Osteocyte (in vitro differentiated cells): ENCODE measurements at regions not wholly inside any gene's neighbourhood (a gene's known extent, or its start where the extent isn't known, plus 50 kb on each side); places are given as distances from the start of the nearest gene placed in this dataset.
"Not testable (repeated sequence)": the region's sequence is repeated elsewhere in the genome, so short reads cannot be mapped to it uniquely, and the experiment has no call there.

Experiments used
- DNase-seq: peaks from one replicate; pipeline ENCODE4 v3.0.0; 2021; ENCODE audit warnings: mixed read lengths; ENCODE audit not compliant: unreplicated experiment; ENCODE audit errors: extremely low spot score
- H3K27ac Mint-ChIP-seq: one replicate; pipeline ENCODE4 v1.8.0; 2021; ENCODE audit warnings: mild to moderate bottlenecking, mixed read lengths; ENCODE audit not compliant: unreplicated experiment
- H3K27me3 Mint-ChIP-seq: one replicate; pipeline ENCODE4 v1.8.0; 2021; ENCODE audit warnings: mixed read lengths; ENCODE audit not compliant: unreplicated experiment
- H3K36me3 Mint-ChIP-seq: one replicate; pipeline ENCODE4 v1.8.0; 2021; ENCODE audit warnings: mixed read lengths; ENCODE audit not compliant: unreplicated experiment
- H3K4me1 Mint-ChIP-seq: one replicate; pipeline ENCODE4 v1.8.0; 2021; ENCODE audit warnings: mixed read lengths; ENCODE audit not compliant: unreplicated experiment
- H3K4me3 Mint-ChIP-seq: one replicate; pipeline ENCODE4 v1.8.0; 2021; ENCODE audit warnings: mild to moderate bottlenecking, moderate library complexity, mixed read lengths; ENCODE audit not compliant: unreplicated experiment
- H3K9me3 Mint-ChIP-seq: one replicate; pipeline ENCODE4 v1.8.0; 2021; ENCODE audit warnings: mixed read lengths; ENCODE audit not compliant: unreplicated experiment
- TF ChIP-seq, protein P1 (sequence below): fragments of 200-600 bp; sonication (generic); IDR thresholded peaks from 2 replicates; pipeline ENCODE4 v1.5.0; 2021; ENCODE audit warnings: antibody characterized with exemption, mild to moderate bottlenecking, moderate library complexity

- Mint-ChIP-seq H3K4me1 (no peaks in the 10 kb centered on the region), H3K9me3 (peaks cover 10% of the 10 kb centered on the region), H3K27ac (no peak overlapping the region), H3K4me3 (no peak overlapping the region), H3K36me3 (no peaks in the 10 kb centered on the region), H3K27me3 (no peaks in the 10 kb centered on the region)
- TF ChIP-seq, protein P1, sequence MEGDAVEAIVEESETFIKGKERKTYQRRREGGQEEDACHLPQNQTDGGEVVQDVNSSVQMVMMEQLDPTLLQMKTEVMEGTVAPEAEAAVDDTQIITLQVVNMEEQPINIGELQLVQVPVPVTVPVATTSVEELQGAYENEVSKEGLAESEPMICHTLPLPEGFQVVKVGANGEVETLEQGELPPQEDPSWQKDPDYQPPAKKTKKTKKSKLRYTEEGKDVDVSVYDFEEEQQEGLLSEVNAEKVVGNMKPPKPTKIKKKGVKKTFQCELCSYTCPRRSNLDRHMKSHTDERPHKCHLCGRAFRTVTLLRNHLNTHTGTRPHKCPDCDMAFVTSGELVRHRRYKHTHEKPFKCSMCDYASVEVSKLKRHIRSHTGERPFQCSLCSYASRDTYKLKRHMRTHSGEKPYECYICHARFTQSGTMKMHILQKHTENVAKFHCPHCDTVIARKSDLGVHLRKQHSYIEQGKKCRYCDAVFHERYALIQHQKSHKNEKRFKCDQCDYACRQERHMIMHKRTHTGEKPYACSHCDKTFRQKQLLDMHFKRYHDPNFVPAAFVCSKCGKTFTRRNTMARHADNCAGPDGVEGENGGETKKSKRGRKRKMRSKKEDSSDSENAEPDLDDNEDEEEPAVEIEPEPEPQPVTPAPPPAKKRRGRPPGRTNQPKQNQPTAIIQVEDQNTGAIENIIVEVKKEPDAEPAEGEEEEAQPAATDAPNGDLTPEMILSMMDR, result no peak
- no peak for DNase-seq
Observed at GRCh38 chr5:163947848-163948666, 442.6 kb downstream of the MAT2B start.

DNA sequence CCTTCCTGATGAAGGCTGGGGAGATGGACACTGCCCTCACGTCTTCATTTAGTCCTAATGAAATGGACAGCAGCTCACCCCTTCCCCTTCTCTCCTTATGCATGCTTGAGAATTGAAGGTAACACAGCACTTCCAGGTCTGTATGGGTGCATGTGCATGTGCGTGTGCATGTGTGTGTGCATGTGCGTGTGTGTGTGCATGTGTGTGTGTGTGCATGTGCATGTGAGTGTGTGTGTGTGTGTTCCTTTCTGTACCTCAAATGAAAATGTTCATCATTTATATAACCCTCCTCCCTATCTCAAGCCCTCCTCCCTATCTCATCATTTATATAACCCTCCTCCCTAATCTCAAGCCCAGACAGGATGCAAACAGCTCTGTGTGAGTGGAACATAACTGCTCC, 444.8 kb downstream of the MAT2B start:
- no peaks in the 10 kb centered on the region for H3K36me3 Mint-ChIP-seq
- H3K27me3 Mint-ChIP-seq, result no peaks in the 10 kb centered on the region
- H3K27ac Mint-ChIP-seq, result no peak overlapping the region
- TF ChIP-seq, protein P1, result no peak
- no peak for DNase-seq
- peaks cover 10% of the 10 kb centered on the region for H3K9me3 Mint-ChIP-seq
- H3K4me3 Mint-ChIP-seq, result no peak overlapping the region
- no peaks in the 10 kb centered on the region for H3K4me1 Mint-ChIP-seq

DNA sequence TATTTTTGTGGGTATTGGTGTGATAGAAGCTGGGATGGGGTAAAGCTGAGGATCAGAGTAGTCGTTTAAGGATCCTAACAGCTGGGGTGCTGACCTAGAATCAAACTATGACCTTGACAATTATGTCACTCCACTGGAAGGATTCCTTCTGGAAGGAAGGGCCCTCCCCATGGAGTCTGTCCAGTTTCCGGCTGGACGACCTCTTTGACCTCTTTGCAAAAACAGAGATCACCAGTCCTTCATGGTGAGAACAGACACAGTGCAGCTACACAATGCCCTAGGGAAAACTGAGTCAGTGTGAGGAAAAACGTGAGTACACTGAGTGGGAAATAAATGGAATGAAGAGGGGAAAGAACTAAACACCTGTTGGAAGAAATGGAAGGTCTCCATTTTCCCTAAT, 445.6 kb downstream of the MAT2B start:
- H3K4me1 Mint-ChIP-seq, result no peaks in the 10 kb centered on the region
- no peak for DNase-seq
- no peak overlapping the region for H3K4me3 Mint-ChIP-seq
- H3K36me3 Mint-ChIP-seq, result no peaks in the 10 kb centered on the region
- TF ChIP-seq, protein P1, result no peak
- no peaks in the 10 kb centered on the region for H3K27me3 Mint-ChIP-seq
- no peak overlapping the region for H3K27ac Mint-ChIP-seq
- peaks cover 10% of the 10 kb centered on the region for H3K9me3 Mint-ChIP-seq

DNA sequence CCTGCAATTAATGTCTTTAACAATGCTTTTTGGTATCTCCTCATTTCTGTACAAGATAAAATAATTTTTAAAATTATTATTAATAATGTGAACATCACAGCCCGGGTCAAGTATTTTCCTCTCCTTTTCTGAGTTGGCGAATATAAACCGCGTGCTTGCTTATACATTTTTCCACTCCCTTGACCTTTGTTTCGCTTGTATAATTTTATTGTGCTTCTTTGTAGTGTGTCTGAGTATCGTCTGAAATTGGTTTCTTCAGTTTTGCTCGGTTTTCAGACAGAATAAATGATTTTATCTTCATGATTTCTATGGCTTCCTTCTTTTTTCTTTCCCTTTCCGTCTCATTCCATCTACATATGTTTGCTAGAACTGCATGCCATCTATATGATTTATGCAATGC, 448.5 kb downstream of the MAT2B start:
- no peaks in the 10 kb centered on the region for H3K36me3 Mint-ChIP-seq
- TF ChIP-seq, protein P1, result no peak
- no peak overlapping the region for H3K27ac Mint-ChIP-seq

GRCh38 chr5:163961230-163961629, 455.8 kb downstream of the MAT2B start:
- H3K4me1 Mint-ChIP-seq, result not testable (repeated sequence)

More for the DNA sequence above, 448.5 kb downstream of the MAT2B start:
- H3K4me1 Mint-ChIP-seq, result no peaks in the 10 kb centered on the region
- no peak overlapping the region for H3K4me3 Mint-ChIP-seq
- H3K9me3 Mint-ChIP-seq, result peaks cover 2% of the 10 kb centered on the region
- no peak for DNase-seq
- no peaks in the 10 kb centered on the region for H3K27me3 Mint-ChIP-seq

More at GRCh38 chr5:163961230-163961629, 455.8 kb downstream of the MAT2B start:
- H3K9me3 Mint-ChIP-seq, DNase-seq, H3K27me3 Mint-ChIP-seq, H3K36me3 Mint-ChIP-seq, H3K27ac Mint-ChIP-seq, H3K4me3 Mint-ChIP-seq: not testable (repeated sequence)
